ENCODE measurements at regions not wholly inside any gene's neighbourhood (a gene's known extent, or its start where the extent isn't known, plus 50 kb on each side); places are given as distances from the start of the nearest gene placed in this dataset.

DNA sequence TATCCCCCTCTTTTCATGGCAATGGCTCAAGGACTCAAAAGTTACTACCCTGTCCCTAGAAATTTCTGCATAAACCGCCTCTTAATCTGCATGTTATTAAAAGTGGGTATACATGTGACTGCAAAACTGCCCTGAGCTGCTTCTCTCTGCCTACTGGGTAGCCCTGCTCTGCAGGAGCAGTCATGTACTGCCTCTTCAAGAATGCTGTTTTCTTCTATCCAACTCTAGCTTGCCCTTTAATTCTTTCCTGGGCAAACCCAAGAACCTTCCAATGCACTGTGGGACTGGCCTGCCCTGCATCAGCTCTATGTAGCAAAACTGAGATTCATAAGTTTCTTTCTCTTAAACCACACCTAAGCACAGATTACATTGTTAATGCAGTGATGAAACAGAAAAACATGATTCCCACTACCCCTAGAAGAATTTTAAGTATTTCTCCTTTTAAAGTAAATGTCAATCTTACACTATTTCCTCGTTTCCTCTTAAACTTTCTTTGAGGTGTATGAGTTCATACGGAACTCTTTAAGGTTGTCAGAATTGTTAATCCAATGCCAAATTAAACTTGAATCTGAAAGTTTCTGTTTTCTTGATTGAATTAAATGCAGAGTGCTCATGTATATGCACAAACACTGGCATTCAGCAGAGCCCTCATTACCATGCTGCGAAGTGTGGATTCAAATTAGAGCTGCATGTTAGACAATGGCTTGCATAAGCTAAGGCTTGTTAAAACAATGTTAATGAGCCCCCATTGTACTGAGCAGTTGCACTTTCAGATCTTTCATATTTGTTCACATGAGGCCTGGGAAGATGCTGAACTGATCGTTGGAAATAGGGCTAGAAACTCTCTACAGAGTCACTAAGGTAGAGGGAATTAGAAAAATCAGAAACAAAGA is 669.9 kb upstream of the PCDH20 start:
- 58 to 70% (median 67%) methylated on average over 5 of the region's 5 CpGs for WGBS, 3 donors
- no peaks in the 10 kb centered on the region for H3K4me1 ChIP-seq (ENCODE audit: insufficient read depth)
- no peak overlapping the region for H3K27ac ChIP-seq
- intact Hi-C loops (cut with DNase I) = no loop called here
- DNase-seq = no peak
- H3K27me3 ChIP-seq = no peaks in the 10 kb centered on the region
- TF ChIP-seq, protein P1, sequence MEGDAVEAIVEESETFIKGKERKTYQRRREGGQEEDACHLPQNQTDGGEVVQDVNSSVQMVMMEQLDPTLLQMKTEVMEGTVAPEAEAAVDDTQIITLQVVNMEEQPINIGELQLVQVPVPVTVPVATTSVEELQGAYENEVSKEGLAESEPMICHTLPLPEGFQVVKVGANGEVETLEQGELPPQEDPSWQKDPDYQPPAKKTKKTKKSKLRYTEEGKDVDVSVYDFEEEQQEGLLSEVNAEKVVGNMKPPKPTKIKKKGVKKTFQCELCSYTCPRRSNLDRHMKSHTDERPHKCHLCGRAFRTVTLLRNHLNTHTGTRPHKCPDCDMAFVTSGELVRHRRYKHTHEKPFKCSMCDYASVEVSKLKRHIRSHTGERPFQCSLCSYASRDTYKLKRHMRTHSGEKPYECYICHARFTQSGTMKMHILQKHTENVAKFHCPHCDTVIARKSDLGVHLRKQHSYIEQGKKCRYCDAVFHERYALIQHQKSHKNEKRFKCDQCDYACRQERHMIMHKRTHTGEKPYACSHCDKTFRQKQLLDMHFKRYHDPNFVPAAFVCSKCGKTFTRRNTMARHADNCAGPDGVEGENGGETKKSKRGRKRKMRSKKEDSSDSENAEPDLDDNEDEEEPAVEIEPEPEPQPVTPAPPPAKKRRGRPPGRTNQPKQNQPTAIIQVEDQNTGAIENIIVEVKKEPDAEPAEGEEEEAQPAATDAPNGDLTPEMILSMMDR (IDR thresholded peaks at IDR 0.05) = no peak
- no peaks in the 10 kb centered on the region for H3K36me3 ChIP-seq
- no peak overlapping the region for H3K4me3 ChIP-seq
- no peaks in the 10 kb centered on the region for H3K9me3 ChIP-seq

DNA sequence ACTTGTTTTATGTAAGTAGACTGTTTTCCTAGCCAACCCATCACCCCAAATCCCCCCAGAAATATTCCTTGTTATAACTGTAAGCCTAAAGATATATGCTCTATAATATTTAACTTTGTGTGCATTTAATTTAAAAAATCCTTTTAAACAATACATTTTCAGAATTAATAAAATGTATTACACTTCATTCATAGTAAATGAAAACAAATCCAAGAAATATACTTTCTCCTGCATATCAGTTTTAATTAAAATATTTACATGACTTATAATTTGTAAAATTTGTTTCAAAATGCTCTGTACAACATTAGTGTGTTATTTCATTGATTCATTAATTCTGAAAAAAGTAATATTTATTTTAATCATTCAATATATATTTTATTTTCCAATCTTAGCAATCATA is 669.1 kb upstream of the PCDH20 start:
- Histone ChIP-seq H3K9me3 (no peaks in the 10 kb centered on the region), H3K27me3 (no peaks in the 10 kb centered on the region), H3K36me3 (no peaks in the 10 kb centered on the region), H3K4me1 (ENCODE audit: insufficient read depth) (no peaks in the 10 kb centered on the region), H3K4me3 (no peak overlapping the region), H3K27ac (no peak overlapping the region)
- DNase-seq = no peak
- intact Hi-C loops (cut with DNase I) = no loop called here
- TF ChIP-seq, protein P1 (IDR thresholded peaks at IDR 0.05) = no peak

DNA sequence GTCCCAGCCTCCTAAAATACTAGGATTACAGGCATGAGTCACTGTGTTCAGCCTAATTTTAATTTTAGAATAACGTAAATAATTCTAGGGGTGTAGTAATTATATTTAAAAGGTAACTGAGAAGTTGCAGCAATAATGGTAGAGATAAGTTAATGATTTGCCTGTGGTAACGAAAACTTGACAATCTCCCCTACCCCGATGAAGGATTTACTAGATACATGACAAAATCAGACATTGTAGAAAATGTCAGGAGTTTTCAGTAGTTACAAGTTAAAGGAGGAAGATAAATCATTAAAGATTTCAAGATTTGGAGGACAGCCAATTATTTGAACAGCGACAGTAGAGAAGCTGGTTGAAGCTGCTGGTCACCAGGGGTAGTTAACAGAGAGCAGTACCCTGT is 652.2 kb upstream of the PCDH20 start:
- no peak for TF ChIP-seq EP300 (IDR thresholded peaks at IDR 0.05)
- TF ChIP-seq, protein P1 (IDR thresholded peaks at IDR 0.05) = no peak
- TF ChIP-seq POLR2A (IDR thresholded peaks at IDR 0.05) = no peak
- intact Hi-C loops (cut with DNase I) = no loop called here

DNA sequence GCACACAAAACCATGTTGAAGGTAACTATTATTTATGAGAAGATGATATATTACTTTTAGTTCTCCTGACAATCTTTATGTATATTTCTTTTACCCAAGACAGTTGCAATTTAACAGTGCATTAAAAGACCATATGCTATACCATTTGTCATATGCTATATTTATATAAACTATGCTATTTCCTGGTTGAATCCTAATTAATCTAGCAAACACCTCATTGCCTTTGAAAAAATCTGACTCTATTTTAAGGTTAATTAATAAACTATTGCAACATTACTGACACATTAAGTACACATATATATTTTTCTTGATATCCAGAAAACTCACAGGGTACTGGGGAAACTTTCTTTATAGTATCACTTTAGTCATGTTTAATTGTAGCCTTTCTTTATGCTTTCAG is 649.4 kb upstream of the PCDH20 start:
- H3K27ac ChIP-seq = no peak overlapping the region
- TF ChIP-seq EP300 (IDR thresholded peaks at IDR 0.05) (no peak), POLR2A (IDR thresholded peaks at IDR 0.05) (no peak)
- TF ChIP-seq, protein P1 (IDR thresholded peaks at IDR 0.05) = no peak
- no peaks in the 10 kb centered on the region for H3K36me3 ChIP-seq
- no peaks in the 10 kb centered on the region for H3K27me3 ChIP-seq
- H3K4me3 ChIP-seq = no peak overlapping the region
- intact Hi-C loops (cut with DNase I) = no loop called here
- no peak for DNase-seq
- H3K9me3 ChIP-seq = no peaks in the 10 kb centered on the region
- no peaks in the 10 kb centered on the region for H3K4me1 ChIP-seq (ENCODE audit: insufficient read depth)

More for the DNA sequence above, 652.2 kb upstream of the PCDH20 start:
- no peak for DNase-seq
- no peaks in the 10 kb centered on the region for H3K4me1 ChIP-seq (ENCODE audit: insufficient read depth)
- H3K9me3 ChIP-seq = no peaks in the 10 kb centered on the region
- H3K36me3 ChIP-seq = no peaks in the 10 kb centered on the region
- H3K4me3 ChIP-seq = no peak overlapping the region
- no peaks in the 10 kb centered on the region for H3K27me3 ChIP-seq
- H3K27ac ChIP-seq = no peak overlapping the region
- WGBS, 3 donors = 75 to 79% (median 78%) methylated on average over 4 of the region's 4 CpGs

Data from ovary (tissue), 7 donors.